HG02852 (cell line): ENCODE measurements at regions not wholly inside any gene's neighbourhood (a gene's known extent, or its start where the extent isn't known, plus 50 kb on each side); places are given as distances from the start of the nearest gene placed in this dataset.

Experiments used
- ATAC-seq: cut with Tn5 transposase; IDR thresholded peaks from one replicate; pipeline ENCODE4 v1.9.1; 2021; ENCODE audit warnings: mild to moderate bottlenecking, moderate library complexity; ENCODE audit not compliant: unreplicated experiment

DNA sequence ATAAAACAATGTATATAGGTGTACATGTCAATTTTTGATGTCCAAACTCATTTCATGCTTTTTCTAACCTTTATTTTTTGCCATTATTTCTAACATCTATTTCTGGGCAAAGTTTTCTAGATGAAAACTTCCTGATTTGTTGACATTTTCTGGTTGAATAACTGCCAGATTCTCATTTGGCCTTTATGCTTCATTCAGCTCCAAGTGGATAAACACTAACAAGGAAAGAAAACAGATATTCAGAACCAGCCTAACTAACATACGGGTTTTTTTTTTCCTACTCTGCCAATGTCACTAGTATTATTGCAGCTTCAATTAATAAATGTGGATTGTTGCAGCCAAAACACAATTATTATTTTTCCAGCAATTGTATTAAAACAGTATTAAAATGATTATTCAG is 50.9 kb upstream of the RAP1GDS1 start:
- no peak for ATAC-seq

DNA sequence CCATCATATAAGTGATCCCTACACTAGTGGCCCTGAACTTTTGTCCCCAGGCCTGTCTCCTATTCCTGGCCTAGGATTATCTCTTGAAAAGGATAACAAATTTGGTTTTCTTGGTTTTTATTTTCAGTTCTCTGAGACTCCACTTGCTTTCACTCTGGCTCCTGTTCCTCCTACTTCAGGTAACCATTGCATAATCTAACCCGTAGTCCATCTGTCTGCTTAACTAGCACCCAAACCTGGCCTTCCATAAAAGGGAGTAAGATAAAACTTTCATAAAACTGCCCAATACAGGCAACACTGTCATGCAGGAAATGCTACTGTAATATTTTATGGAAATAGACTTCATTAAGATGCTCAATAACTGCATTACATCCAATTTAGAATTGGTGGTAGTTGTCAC is 52.1 kb upstream of the RAP1GDS1 start:
- ATAC-seq, result no peak

DNA sequence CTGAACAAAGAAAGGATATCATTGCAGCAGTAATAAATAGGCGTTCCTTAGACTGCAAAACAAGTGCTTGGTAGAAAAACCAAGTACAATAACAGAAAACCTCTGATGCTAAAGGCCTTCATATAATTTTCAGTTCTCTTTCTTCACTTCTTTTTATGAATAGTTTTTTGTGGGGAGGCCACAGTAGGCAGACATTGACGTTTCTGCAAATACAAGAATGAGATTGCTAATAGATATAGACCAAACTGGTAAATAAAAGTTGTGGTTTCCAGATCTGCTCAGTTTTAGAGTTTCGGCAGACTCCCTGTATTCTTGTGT is 57.0 kb upstream of the RAP1GDS1 start:
- peak; percentile 63 for ATAC-seq

DNA sequence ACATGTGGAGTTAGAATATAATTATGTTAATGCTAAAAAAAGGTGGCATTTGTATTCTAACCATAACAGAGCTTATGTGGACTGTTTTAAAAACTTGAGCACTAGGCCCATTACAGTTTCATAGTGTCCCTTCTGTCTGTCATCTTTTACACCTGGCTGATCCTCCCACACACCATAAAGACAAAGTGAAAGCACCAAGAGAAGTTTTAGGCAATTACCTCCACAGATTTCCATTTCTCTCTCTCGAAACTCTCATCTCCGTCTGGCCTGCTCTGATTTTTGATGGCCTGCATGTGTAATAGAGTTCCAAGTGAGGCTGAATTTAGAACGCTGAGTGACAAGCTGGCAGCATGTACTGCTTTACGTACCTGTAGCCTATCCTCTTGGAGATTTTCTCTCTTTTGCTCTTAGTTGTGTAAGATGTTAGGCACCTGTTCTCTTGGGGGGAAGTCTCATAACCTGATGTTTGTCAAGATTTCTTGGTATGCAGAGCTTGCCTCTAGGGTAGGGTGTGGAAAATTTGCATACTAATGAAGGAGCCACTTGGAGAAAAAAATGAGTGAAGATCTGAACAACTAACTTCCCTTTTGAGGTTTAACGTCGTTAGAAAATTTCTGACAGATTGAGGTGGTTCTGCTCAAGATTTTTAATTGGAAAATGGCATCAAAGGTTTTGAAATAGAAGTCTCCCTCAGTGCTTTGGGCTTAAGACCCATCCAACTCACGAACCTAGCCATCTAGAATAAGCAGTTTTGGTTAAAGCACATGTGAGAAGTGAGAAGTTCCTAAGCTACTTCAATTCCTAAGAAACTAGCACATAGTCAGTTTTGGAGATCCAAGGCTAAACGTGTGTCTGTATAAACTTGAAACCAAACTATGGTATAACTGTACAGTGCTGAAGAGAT is 57.6 kb upstream of the RAP1GDS1 start:
- peak; percentile 81 for ATAC-seq

DNA sequence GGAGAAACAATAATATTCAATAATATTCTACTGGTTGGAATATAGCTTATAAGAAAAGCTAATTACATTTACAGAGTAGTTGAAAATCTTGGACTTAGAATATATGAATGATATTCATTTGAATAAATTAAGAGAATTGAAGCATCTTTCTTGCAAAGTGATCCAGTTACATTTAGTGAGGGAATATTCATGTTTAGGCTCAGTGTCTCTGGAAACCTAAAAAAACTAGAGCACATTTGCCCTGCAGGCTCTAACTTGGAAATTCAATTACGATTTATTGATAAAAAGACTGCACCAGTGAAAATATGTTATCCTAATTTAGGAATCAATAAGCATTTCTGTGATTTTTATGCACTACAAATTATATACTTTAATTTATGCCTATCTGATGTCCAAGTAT is 58.3 kb upstream of the RAP1GDS1 start:
- ATAC-seq, result no peak

DNA sequence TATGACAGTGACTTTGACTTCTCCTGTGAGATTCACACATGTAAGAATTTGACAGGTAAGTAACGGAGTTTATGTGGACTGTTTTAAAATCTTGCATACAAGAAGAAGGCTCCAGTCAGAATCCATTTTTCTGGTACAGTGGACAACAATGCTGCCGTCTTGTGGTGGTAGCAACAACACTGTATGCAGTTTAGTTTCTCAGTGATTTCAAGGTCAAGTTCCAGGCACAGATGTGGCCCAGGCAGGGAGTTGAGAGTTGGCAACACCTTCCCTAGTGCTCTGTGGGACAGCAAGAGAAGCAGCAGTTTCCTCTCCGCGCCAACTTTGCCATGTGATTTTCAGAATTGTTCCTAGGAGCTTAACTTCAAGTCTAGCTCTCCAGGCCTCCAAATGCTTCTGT is 56.0 kb upstream of the STPG2 start:
- no peak for ATAC-seq

DNA sequence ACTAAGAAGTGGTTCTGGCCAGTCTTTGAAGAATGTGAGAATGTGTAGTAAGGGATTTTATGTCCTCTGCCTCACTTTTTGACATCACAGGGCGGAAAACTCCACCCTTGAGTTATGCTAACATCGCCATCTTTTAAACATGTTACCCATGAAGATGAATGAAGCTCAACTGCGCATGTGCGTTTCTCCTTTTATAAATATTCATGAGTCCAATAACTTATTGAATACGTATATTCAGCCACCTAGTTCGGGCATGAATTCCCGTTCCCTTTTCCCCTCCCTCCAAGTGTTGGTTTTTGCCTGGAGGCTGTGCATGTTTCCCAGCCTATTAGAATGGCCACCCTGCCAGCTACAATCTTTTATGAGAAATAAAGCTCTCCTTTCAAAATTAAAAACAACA is 51.7 kb upstream of the STPG2 start:
- ATAC-seq, result no peak

DNA sequence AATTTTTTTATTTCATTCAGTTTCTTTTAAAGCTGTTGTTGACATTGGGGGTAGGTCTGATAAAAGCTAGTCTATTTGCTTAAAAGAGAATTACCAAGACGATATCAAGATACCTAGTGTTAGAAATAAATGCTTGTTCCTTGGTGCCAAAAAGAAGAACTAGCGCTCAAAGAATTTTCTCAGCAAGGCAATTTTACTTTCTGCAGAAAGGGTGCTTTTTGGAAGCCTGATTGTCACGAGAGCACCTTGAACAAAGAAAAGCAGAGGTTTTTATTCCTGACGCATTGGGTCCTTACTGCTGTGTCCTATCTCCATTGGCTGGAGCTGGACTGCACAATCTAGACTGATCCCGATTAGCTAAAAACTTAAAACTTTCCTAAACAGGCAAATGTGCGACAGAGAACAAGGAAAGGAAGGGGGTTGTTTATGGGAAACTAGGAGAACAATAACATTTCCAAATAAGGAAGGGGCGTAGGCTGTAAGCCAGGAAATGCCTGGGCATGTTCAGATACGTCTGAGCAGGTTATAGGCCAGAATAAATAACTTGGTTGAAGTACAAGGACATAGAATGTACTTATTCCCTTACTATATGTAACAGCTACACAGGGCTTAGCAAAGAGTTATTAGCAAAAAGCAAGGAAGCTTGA is 50.3 kb upstream of the STPG2 start:
- ATAC-seq, result no peak
